GM12892 (cell line): ENCODE measurements at regions not wholly inside any gene's neighbourhood (a gene's known extent, or its start where the extent isn't known, plus 50 kb on each side); places are given as distances from the start of the nearest gene placed in this dataset.

Experiments
- POLR2A ChIP-seq: IDR thresholded peaks from 2 replicates; pipeline ENCODE4 v1.6.1; 2011; ENCODE audit warnings: low read depth, low read length, control low read depth
- POLR2AphosphoS5 ChIP-seq: IDR thresholded peaks from 2 replicates; pipeline ENCODE4 v1.6.1; 2011; ENCODE audit warnings: low read depth, low read length, control low read depth

DNA sequence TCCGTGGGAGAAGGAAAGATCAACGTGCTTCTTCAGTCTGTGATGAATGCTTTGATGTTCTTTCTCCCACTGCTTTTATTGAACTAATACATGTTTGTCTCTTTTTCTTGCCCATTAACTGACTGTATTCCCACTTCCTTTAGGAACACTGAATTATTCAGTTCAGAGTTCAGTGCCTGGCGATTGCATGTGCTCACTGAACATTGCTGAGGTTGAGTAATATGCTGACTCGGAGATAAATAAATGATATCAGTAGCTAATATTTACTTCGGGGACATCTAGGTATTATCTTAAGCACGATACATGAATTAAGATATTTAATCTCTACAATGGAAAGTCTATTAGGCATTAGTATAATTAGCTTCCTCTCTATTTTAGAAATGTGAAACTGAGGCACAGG, 102.3 kb upstream of the OR5AK2 start:
- no peak for TF ChIP-seq POLR2A
- TF ChIP-seq POLR2AphosphoS5 = no peak
